ENCODE measurements at regions not wholly inside any gene's neighbourhood (a gene's known extent, or its start where the extent isn't known, plus 50 kb on each side); places are given as distances from the start of the nearest gene placed in this dataset.

DNA sequence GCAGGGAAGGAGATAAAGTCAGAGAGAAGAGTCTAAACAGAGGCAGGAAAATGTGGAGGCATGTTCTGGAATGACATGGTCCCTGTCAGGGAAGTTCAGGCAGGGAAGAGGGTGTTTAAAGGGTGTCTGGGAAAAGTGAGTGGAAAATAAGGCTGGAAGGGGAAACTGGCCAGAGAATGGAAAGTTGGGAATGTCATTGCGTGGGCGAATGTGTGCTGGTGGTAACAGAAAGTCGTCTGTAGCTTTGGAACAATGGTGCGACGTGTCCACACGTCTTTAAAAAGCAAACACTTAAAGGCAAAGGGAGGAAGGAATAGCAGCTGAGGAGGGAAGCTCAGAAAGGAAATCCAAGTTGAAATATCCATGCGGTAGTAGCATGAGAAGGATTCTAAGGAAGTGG lies 469.5 kb upstream of the SALL3 start:
- DNase-seq (ENCODE audit: extremely low read depth in 1 of 2, low read depth in 1 of 2), result no peak

DNA sequence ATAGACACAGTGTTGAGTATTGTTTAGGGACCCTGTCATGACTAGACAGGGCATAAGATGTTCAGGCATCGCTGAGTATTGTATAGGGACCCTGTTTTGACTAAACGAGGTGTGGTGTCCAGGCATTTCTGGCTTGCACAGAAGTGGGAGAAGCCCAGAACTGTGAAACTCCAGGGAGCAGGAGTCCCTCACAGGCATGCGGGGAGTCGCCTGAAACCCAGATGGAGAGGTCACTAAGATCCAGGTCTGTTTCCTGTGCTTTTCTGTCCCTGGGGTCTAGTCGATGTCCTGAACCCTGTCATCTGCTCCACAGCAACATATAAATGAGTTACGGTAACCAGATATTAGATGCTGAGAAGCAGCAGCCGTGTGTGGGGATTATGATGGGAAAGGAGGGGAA lies 469.0 kb upstream of the SALL3 start:
- DNase-seq (ENCODE audit: extremely low read depth in 1 of 2, low read depth in 1 of 2), result no peak

DNA sequence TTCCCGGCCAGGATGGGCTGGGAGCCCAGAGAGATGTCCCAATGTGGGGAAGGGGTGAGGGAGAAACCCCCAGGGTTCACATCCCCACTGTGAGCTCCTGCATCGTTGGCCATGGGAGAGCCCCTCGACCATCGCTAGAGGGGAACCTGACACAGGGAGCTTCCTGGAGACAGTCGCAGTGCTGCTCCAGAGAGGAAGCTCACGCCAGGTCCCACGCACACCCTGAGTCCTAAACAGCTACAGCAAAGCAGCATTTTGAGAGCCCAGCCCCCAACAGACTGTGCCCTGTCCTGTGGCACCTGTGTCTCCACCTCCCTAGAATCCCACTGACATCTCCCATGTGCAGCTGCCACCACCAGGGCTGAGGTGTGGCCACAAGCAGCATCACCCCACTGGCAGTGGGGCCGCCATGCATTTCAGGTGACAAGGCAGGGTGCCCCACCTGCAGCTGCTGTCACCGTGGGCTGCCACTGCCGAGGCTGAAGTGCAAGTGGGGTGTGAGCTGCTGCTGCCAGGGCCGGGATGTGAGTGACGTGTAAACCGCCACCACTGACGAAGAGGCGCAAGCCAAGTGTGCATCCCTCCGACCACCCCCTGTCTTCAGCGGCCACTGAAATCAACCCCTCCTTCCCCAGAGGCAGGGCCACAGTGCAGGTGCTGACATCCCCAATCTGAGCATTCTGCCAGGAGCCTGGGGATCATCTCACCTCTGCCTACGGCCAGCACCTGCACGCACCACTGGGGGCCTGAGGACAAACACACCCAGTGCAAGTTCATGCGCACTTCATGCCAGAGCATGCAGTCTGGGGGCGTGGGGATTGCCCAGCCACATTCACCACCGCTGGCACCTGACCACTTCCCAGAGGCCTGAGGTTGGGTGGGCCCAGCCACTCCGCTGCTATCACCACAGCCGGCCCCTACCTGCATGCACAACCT lies 467.7 kb upstream of the SALL3 start:
- DNase-seq (ENCODE audit: extremely low read depth in 1 of 2, low read depth in 1 of 2), result no peak

DNA sequence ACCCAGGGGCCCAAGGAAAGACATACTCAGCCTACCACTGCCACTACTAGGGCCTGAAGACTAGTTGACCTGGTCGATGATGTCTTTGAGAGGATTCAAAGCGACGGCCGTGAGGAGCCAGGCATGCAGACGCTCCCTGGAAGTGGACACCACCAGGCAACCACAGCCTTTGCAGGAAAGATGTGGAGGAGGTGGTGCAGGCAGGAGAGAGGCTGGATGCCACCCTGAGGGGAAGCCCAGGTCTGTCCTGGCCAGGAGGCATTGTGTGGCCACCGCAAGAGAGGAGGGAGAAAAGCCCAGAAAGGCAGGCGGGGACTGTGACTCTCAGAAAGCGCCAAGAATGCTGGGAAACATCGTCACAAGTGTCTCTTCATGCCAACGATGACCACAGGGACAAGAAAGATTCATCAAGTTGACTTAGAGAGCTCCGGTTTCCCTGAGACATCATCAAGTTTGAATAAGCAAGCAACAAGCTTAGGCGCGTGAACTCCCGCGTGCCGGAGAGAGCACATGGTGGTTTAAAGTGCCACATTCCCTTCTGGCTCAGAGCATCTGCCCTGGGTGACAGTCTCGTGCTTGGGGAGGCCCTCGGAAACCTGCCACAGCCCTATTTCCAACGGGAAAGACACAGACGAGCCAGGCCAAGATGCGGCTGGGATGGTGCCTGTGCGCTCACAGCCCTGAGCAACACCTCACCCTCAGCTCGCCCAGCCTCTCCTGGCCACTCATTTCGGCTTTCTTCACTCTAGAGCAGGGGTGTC lies 464.5 kb upstream of the SALL3 start:
- DNase-seq (ENCODE audit: extremely low read depth in 1 of 2, low read depth in 1 of 2), result no peak

DNA sequence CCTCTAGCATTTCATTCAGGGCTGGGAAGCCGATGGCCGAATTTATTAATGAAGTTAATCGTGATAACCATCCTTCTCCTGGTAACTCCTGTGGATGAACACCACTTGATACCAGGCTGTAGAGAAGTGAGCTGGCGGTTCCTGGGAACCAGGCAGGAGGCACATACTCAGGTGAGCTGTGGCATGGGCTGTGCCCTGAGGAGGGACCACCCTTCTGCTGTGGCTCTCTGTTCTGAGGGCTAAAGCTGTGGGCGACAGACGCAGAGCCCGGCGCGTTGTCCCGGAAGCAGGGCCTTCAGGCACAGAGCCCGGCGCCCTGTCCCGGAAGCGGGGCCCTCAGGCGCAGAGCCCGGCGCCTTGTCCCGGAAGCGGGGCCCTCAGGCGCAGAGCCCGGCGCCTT lies 462.3 kb upstream of the SALL3 start:
- DNase-seq (ENCODE audit: extremely low read depth in 1 of 2, low read depth in 1 of 2), result no peak

DNA sequence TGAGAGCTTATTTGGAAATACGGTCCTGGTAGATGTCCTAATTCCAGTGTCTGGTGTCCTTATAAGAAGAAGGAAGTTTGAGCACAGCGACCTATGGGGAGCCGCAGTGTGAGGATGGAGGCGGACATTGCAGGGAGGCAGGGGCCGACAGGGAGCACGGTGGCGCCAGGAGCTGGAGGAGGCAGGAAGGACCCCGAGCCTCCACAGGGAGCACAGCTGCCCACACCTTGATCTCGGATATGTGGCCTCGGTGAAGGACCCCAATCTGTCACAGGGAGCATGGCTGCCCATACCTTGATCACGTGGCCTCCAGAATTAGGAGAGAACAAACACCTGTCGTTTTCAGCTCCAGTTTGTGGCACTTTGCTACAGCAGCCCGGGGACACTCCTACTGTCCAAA lies 461.6 kb upstream of the SALL3 start:
- no peak for DNase-seq (ENCODE audit: extremely low read depth in 1 of 2, low read depth in 1 of 2)

DNA sequence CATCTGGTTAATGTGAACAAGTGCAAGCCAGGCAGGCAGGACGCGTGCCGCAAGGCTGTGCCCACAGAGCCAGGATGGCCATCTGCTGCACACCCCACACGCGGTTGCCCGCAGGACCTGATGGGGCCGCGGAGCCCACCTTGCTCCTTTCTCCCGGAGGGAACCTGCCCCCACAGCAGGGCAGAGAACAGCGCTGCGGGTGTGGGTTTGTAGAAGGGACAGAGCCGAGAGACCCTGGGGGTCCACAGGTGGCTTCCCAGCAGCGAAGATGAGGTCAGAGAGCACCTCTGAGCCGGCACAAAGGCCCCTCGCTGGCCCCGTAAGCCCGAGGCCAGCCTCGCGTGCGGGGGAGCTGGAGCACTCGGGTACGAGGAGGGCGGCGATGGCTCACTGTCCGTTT lies 460.8 kb upstream of the SALL3 start:
- DNase-seq (ENCODE audit: extremely low read depth in 1 of 2, low read depth in 1 of 2), result no peak

DNA sequence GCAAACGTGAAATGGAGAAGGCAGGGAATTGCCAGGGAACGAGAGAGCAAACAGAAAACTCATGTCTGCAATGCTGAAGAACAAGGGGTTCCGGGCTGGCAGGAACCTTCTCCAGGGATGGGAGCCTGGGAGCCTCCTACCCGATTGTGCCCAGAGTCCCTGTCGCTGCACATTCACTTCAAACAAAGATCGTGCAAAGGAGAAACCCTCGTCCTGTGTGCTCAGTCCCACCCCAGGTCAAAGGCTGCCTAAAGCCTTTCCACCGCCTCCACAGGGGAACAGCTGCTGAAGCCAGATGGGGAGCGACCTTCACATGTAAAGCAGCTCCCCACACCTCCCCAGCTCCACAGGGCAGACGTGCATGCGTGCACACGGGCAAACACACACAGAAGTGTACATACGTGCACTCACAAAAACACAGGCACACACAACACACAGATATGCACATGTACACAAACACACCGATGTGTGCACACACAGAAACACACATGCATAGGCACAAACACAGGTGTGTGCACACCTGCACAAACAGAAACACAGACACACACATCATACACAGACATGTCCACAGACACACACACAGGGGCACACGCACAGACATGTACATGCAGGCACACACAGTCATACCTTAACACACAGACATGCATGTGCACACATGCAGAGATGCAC lies 460.1 kb upstream of the SALL3 start:
- no peak for DNase-seq (ENCODE audit: extremely low read depth in 1 of 2, low read depth in 1 of 2)

DNA sequence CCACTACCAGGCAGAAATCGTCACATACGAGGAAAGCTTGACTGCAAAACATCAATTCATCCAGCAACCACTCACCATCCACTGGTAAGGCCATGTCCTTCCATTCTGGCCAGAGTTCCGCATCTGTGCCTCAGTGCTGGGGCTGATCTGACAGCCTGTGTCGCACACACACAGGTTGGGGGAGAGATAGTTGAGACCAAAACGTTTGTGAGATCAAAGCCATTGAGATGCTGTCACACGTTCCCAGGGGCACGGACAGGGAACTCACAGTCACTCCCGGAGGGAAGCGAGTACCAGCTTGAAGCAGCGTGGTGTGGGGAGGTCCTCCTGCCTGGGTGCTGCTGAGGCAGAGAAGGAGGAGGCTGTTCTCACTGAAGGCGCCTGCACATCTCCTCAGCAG lies 458.5 kb upstream of the SALL3 start:
- no peak for DNase-seq (ENCODE audit: extremely low read depth in 1 of 2, low read depth in 1 of 2)

DNA sequence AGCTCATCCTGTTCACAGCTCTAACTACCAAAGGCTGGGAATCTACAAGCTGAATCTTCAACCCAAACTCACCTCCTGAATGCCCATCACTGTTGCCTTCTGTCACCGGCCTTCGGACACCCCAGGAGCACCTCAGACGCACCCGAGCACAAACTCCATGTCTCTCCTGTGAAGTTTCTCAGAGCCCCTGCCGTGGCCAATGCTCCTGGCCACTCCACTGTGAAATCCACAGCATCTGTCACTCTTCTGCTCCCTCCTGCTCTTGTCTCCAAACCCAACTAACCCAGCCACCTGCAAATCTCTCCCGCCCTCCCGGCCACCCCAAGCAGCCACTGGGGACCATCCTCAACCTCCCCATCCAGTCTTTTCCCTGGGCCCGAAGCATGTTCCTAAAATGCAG lies 457.9 kb upstream of the SALL3 start:
- DNase-seq (ENCODE audit: extremely low read depth in 1 of 2, low read depth in 1 of 2), result no peak

DNA sequence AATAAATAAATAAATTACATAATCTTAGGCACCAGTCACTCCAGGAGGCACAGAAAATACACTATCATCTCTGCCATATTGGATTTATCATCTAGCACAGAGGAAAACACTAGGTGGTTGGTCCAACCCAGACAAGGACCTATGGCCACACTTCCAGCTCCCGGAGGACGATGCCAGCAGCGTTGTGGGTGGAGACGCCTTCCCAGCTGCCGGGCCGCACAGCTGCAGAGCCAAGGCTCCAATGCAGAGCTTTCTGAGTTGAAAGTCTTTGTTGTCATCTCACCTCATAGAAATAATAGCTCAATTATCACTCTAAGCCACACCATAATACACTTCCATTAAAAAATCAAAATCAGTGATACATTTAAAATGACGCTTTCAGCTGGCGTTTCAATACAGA lies 457.1 kb upstream of the SALL3 start:
- no peak for DNase-seq (ENCODE audit: extremely low read depth in 1 of 2, low read depth in 1 of 2)

DNA sequence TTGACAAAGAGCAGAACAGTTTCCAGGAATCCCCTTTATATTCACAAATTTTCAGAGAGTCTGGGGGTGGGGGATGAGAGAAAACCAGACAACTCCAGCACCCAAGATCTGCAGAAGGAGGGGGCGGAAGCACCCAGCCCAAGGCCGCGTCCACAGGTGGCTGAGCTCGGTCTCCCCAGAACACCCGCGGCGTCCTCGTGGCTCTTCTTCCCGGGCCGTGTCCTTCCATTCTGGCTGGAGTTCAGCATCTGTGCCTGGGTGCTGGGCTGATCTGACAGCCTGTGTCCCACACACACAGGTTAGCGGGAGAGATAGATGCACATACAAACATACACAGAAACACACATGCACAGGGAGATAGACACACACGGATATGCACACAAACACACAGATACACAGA lies 455.8 kb upstream of the SALL3 start:
- no peak for DNase-seq (ENCODE audit: extremely low read depth in 1 of 2, low read depth in 1 of 2)

DNA sequence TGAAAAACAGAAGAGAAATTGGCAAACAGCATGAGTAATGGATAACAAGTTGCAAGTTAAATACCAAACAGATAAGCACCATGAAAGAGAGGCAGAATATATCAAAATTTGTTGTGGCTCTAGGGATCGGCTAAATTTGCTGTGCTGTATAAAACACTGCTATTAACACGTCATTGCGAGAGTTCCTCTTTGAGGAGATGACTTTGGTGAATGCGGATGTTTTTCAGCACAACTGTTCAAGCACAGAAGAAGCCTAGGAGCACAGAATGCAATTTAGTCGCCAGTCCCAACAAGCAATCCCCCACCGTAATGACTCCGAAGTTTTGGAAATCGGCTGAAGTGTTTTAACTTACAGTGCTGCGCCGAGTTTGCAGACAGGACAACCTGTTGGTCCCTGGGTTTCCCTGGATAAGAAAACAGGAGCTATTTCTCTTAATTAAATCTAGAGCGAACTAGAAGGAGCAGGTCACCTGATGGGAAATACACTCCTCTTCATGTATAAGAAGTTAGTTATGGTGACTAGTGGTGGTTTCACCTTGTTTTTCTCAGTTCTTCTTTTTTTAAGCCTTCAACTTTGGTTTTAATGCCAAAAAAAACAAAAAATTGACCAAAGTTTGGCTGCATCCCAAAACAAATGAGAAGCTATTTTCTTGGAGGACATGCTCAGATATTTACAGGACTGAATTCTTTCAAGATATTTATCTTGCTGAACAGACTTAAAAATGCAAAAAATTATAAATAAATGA lies 454.1 kb upstream of the SALL3 start:
- DNase-seq (ENCODE audit: extremely low read depth in 1 of 2, low read depth in 1 of 2), result no peak

DNA sequence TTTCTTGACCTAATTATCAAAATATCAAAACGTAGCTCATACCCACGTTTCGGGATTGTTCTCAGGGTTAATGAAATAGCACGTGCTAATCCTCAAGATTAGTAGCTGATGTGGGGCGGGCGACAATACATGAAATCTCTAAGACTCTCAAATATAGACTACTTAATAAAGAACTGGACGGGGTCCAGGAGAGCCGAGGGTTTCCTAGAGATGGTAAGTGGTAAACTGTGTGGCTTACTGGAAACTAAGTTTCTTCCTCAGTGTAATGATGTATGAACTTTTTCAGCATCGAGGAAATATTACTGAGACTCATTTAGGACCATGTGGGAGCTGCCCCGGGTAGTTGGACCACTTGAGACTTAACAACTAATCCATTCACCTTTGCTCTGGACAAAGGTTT lies 453.3 kb upstream of the SALL3 start:
- DNase-seq (ENCODE audit: extremely low read depth in 1 of 2, low read depth in 1 of 2), result no peak

DNA sequence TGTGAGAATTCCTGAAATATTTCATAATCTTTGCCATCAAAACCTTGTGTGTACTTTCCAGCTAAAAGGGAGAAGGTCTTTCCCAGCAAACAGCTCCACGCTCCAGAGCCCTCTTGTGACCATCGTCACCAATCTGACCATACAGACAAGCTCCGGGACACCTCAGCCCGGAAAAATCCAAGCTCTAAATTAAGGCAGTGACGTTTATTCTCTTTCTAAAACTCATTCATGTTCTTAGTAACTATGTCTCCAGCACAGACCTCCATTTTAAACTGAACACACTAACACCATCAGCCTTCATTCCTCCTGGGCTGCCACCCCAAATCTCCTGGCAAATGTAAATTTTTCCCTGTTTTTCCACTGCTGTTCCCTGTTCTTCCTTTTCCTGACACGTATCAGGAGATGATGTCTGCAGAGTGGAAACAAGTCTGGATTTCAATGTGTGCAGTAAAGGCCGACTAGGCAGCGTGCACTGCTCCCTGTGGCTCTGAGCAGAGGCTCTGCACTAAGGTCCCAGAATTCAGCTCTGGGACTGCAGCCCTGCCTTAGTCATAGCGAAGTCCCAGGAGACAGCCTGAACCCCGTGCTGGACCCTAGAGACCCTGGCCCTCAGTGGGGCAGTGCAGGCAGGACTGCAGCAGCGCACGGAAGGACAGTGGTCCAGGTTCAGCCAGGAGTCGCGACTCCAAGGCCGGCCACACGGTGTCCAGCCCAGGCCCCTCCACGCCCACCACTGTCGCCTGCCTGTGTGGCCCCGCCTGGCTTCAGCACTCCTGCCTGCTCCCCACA lies 452.5 kb upstream of the SALL3 start:
- no peak for DNase-seq (ENCODE audit: extremely low read depth in 1 of 2, low read depth in 1 of 2)

DNA sequence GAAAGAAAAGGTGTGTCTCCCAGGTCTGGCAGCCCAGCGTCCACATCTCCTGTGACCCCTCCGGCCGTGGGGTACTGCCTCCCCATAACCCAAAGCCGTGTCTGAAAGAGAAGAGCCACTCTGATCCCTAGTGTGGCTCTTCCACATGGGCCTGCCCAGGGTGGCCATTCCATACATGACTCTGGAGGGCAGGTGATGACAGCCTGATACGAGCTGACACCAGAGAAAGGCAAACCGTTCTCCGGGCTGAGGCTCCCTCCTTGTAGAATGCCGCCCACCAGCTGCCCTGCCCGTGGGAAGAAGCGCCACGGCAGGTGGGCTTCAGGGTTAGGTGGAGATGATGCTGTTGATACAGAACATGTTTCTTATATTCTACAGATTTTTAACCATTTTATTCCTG lies 451.6 kb upstream of the SALL3 start:
- DNase-seq (ENCODE audit: extremely low read depth in 1 of 2, low read depth in 1 of 2), result no peak

DNA sequence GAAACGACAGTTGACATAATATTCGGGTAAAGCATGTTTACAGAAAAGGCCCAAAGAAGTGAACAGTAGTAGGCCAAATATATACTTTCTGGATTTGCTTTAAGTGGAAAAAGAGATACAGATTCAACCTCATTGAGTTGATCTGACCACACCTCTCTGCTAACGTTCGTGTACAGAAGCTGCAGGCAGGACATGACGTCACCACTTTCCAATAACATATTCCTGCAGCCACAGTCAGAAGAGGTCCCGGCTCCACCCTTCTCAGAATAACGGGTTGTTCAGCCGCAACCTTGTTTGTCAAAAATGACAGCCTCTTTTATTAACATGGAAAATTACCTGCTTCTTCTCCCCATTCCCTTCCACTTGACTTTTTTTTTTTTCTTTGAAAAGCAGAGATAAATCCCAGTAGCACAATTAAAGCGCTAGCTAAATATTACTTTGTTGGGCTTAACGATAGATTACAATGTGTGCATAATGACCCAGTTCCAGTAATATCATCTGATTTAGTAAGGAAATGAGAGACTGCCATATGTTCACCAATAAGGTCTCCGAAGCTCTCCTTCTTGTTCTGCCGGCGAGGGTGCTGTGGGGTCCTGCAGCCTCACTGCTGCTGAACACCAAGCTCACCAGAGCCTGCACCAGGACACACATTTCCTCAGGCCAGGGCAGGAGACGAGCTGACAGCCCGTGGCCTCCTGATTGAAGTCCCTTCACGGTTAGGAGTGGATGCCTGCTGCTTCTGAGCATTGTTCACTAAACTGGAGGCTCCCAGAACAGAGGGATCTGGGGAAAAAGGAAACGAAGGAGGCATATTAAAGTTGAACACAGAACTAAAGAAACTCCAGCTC lies 451.0 kb upstream of the SALL3 start:
- no peak for DNase-seq (ENCODE audit: extremely low read depth in 1 of 2, low read depth in 1 of 2)

DNA sequence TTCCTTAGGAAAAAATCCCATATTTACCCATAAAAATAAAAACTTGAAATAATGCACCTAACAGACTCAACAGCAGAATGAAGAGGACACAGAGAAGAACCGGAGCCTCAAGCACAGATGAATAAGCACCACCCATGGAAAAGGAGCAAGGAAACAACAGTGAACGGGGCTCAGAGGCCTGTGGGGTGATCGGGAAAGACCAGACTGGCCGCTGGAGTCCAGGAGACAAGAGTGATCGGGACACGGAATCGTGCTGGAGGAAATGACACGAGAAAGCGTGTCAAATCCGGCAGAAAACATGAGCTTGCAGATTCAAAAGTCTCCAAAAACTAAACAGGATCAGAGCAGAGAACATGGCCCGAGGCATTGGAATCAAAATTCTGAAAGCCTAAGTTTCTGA lies 448.0 kb upstream of the SALL3 start:
- no peak for DNase-seq (ENCODE audit: extremely low read depth in 1 of 2, low read depth in 1 of 2)

DNA sequence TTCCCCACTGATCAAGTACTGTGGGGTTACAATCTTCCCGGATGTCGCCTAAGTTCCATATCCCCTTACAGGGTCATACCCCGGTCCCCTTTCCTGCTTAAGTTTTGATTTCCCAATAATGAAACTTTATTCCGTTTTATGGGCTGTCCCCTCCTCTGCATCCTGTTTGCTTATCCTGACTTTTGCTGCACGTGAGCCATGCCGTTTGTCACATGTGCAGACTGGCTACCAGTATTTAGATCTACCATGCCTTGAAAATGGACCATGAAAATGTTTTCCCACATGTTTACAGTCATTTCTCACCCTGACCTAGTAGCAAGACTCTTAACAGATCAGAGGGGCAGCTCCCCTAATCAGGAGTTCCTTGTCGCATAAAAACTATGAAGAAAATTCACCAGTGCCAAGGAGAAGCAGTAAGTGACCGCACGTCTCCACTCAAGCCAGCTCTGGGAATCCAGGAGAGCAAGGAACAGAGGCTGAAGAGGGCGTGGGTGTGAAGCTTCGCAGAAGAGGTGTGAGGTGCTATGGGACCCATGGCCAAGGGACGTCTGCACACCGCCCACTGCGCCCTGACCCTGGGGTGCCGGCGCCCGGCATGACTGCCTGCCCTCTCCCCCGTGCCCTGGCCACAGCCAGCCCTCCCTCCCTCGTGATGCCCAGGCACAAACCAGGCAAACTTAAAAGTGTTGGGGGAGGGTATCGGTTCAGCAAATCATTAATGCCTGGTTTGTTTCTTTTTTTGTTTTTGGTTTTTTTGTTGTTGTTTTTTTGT lies 440.8 kb upstream of the SALL3 start:
- no peak for DNase-seq (ENCODE audit: extremely low read depth in 1 of 2, low read depth in 1 of 2)

Data from activated CD8-positive, alpha-beta memory T cell treated with anti-CD3 and anti-CD28 coated beads for 1 hour (primary cell).